ENCODE measurements at regions not wholly inside any gene's neighbourhood (a gene's known extent, or its start where the extent isn't known, plus 50 kb on each side); places are given as distances from the start of the nearest gene placed in this dataset.

- TF ChIP-seq CHD7 (IDR thresholded peaks at IDR 0.05; ENCODE audit: insufficient replicate concordance, low read length) (no peak), SIX5 (IDR thresholded peaks at IDR 0.05; ENCODE audit: low read depth, low read length) (no peak), RXRA (IDR thresholded peaks at IDR 0.05; ENCODE audit: insufficient read depth, low read depth, low read length) (no peak), PHF8 (conservative IDR thresholded peaks at IDR 0.05; ENCODE audit: low read depth, low read length) (no peak), MAFK (IDR thresholded peaks at IDR 0.05; ENCODE audit: low read depth, low read length) (no peak)
Observed at GRCh38 chr3:193873426-193874201, 262.3 kb upstream of the HES1 start (continued).

Data from H1 (cell line).